ENCODE measurements at regions not wholly inside any gene's neighbourhood (a gene's known extent, or its start where the extent isn't known, plus 50 kb on each side); places are given as distances from the start of the nearest gene placed in this dataset.

- TF ChIP-seq ZNF274 (IDR thresholded peaks at IDR 0.05; ENCODE audit: low read depth, low read length) (no peak), YY1 (IDR thresholded peaks at IDR 0.05; ENCODE audit: insufficient read depth, insufficient read length) (no peak)
Observed at GRCh38 chr2:60319031-60319547, 234.4 kb downstream of the BCL11A start.
